K562 (cell line): ENCODE measurements at regions not wholly inside any gene's neighbourhood (a gene's known extent, or its start where the extent isn't known, plus 50 kb on each side); places are given as distances from the start of the nearest gene placed in this dataset.

Experiments used
- ATAC-seq: fragments of 200-7000 bp; cut with Tn5 transposase; 3 replicates; pipeline ENCODE4 v1.9.1; 2020; ENCODE audit warnings: moderate library complexity
- BruUV-seq: library from RNA; stranded (reverse); fragments of 400-500 nt; replicated peaks from 2 replicates; lab custom pipeline; 2021; lab: Mats Ljungman, UMichigan
- CTCF ChIA-PET: fragments of 300-600 bp; formaldehyde crosslinking; extraction: SDS; loops from one replicate; lab custom pipeline; 2021; ENCODE audit warnings: low intra/inter-chr PET ratio; lab: Yijun Ruan, JAX
- POLR2A ChIA-PET: fragments of 300-600, 350-650 bp; sonication (Branson Sonifier 250); formaldehyde crosslinking; extraction: SDS; loops from one replicate; lab custom pipeline; 2021; ENCODE audit warnings: antibody characterized with exemption, inconsistent platforms; lab: Yijun Ruan, JAX
- DNase-seq, 4 experiments: peaks; one replicate each; pipeline versions ENCODE4 v3.0.0 to v3.0.0-alpha.2; 2011 to 2018; ENCODE audit warnings: low spot score in 3 of 4, mixed read lengths in 3 of 4; ENCODE audit errors: extremely low read depth in 1 of 4
- FAIRE-seq: peaks from 2 replicates; lab custom pipeline; 2011; peaks lifted over from hg19 to GRCh38; lab: Jason Lieb, UNC
- H2AFZ ChIP-seq: 2 replicates; pipeline ENCODE4 v1.6.0; 2011; ENCODE audit warnings: low read depth, low read length, control low read depth, inconsistent platforms
- H3K27ac ChIP-seq: fragments of 200-600 bp; 3 replicates; pipeline ENCODE4 v1.8.0; 2011; ENCODE audit warnings: low read depth, mild to moderate bottlenecking, control low read depth, inconsistent platforms, low read length, moderate library complexity, mixed read lengths; ENCODE audit errors: extremely low read depth
- H3K27me3 ChIP-seq, 2 experiments: fragments of 300-600 bp in 1 of 2; 2 replicates in 1 of 2; 3 replicates in 1 of 2; pipeline versions ENCODE4 v1.6.0 to v1.8.0; 2011; ENCODE audit warnings: inconsistent platforms in 2 of 2, low read length in 2 of 2, mild to moderate bottlenecking in 1 of 2, mixed read lengths in 1 of 2, moderate library complexity in 1 of 2; ENCODE audit not compliant: control insufficient read depth in 2 of 2, insufficient read depth in 2 of 2
- H3K36me3 ChIP-seq: fragments of 300-600 bp; 3 replicates; pipeline ENCODE4 v1.8.0; 2011; ENCODE audit warnings: mild to moderate bottlenecking, low read length, inconsistent platforms; ENCODE audit not compliant: control insufficient read depth, insufficient read depth
- H3K4me1 ChIP-seq, 2 experiments: fragments of 200-600 bp in 1 of 2; replicated peaks in 1 of 2; 2 replicates in 1 of 2; 3 replicates in 1 of 2; pipeline versions ENCODE4 v1.5.1 to v1.8.0; 2011; ENCODE audit warnings: inconsistent platforms in 2 of 2, low read length in 2 of 2, mild to moderate bottlenecking in 1 of 2, mixed read lengths in 1 of 2, moderate library complexity in 1 of 2; ENCODE audit not compliant: control insufficient read depth in 2 of 2, insufficient read depth in 2 of 2
- H3K4me2 ChIP-seq: 2 replicates; pipeline ENCODE4 v1.6.1; 2011; ENCODE audit warnings: low read length, control low read depth, inconsistent platforms, mixed read lengths; ENCODE audit not compliant: insufficient read depth
- H3K4me3 ChIP-seq: fragments of 200-600 bp; sonication (generic), shearing (Covaris generic); 2 replicates; pipeline ENCODE4 v1.5.1; 2016; ENCODE audit warnings: control low read depth, inconsistent platforms
- H3K79me2 ChIP-seq: fragments of 200-600 bp; 3 replicates; pipeline ENCODE4 v1.8.0; 2011; ENCODE audit warnings: low read length, inconsistent platforms; ENCODE audit not compliant: control insufficient read depth, insufficient read depth
- H3K9ac ChIP-seq, 2 experiments: 2 replicates each; pipeline versions ENCODE4 v1.6.0 to v1.6.1; 2011; ENCODE audit warnings: low read depth in 2 of 2, low read length in 2 of 2, control low read depth in 1 of 2, inconsistent platforms in 1 of 2, mild to moderate bottlenecking in 1 of 2, mixed read lengths in 1 of 2; ENCODE audit not compliant: insufficient read depth in 1 of 2
- H3K9me1 ChIP-seq: one replicate; pipeline ENCODE4 v1.6.0; 2011; ENCODE audit warnings: inconsistent platforms, mild to moderate bottlenecking, low read length, moderate library complexity; ENCODE audit not compliant: control insufficient read depth, insufficient read depth
- H3K9me3 ChIP-seq: replicated peaks from 2 replicates; pipeline ENCODE4 v1.5.1; 2011; ENCODE audit warnings: low read depth, low read length, inconsistent platforms; ENCODE audit not compliant: control insufficient read depth, insufficient read depth
- H4K20me1 ChIP-seq: replicated peaks from 2 replicates; pipeline ENCODE4 v1.6.1; 2011; ENCODE audit warnings: low read length, inconsistent platforms, mixed read lengths; ENCODE audit not compliant: control insufficient read depth, insufficient read depth
- CEBPG ChIP-seq, 3 experiments: fragments of 200-800 bp in 1 of 3; sonication (Bioruptor generic) in 1 of 3; sonication (generic) in 1 of 3; formaldehyde crosslinking in 1 of 3; IDR thresholded peaks in 2 of 3; conservative IDR thresholded peaks in 1 of 3; 2 replicates each; pipeline versions ENCODE4 v1.6.1 to v1.8.0; 2016 to 2022; ENCODE audit warnings: missing compliant biosample characterization in 2 of 3, missing genetic modification characterization in 2 of 3, mild to moderate bottlenecking in 1 of 3, missing genetic modification reagents in 1 of 3
- KDM4B ChIP-seq, 2 experiments: fragments of 450-650 bp in 1 of 2; sonication (generic) in 1 of 2; IDR thresholded peaks; 2 replicates each; pipeline ENCODE4 v1.6.1; 2016 to 2017; ENCODE audit warnings: borderline replicate concordance in 2 of 2, antibody characterized with exemption in 1 of 2, low read depth in 1 of 2, mild to moderate bottlenecking in 1 of 2
- MBD2 ChIP-seq: sonication (generic); IDR thresholded peaks from 2 replicates; pipeline ENCODE4 v1.6.1; 2016; ENCODE audit warnings: low read depth, borderline replicate concordance
- RFX5 ChIP-seq: IDR thresholded peaks from 2 replicates; pipeline ENCODE4 v1.6.1; 2011; ENCODE audit warnings: low read depth, mild to moderate bottlenecking, improper control_type of control experiment, low read length
- TCF15 ChIP-seq: fragments of 250-450 bp; sonication (Bioruptor Pico); IDR thresholded peaks from 2 replicates; pipeline ENCODE4 v1.8.0; 2022; ENCODE audit warnings: moderate library complexity, mild to moderate bottlenecking, inconsistent platforms
- TCFL5 ChIP-seq: fragments of 250-450 bp; sonication (Bioruptor Pico); conservative IDR thresholded peaks from 2 replicates; pipeline ENCODE4 v1.6.1; 2021; ENCODE audit warnings: mild to moderate bottlenecking, moderate library complexity, matching md5 sums
- ZNF655 ChIP-seq: fragments of 250-450 bp; sonication (Bioruptor Pico); IDR thresholded peaks from 2 replicates; pipeline ENCODE4 v1.5.0; 2021
- WGBS: fragments of 100-300 bp; shearing (Covaris generic); methylation state at CpG from one replicate; pipeline ENCODE4 v1.1.6; 2016; ENCODE audit warnings: low coverage, mixed read lengths; ENCODE audit not compliant: insufficient coverage; ENCODE audit errors: missing lambda C conversion rate; 5-methylcytosine and 5-hydroxymethylcytosine counted together
- in situ Hi-C: fragments of 300-500 bp; cut with MboI; formaldehyde crosslinking; loops from 4 replicates; pipeline ENCODE4 v1.15.0; 2018; ENCODE audit warnings: inconsistent platforms, mixed read lengths
- intact Hi-C: fragments of 100-400 bp; cut with micrococcal nuclease; formaldehyde crosslinking; loops from 2 replicates; pipeline ENCODE4 v1.14.2; 2022

- 3% methylated on average over 4 of the region's 4 CpGs for WGBS
- Histone ChIP-seq H3K36me3 (no peaks in the 10 kb centered on the region), H3K27ac (no peak overlapping the region), H3K27me3 (no peaks in the 10 kb centered on the region), H2AFZ (no peak overlapping the region), H3K79me2 (no peaks in the 10 kb centered on the region), H4K20me1 (no peaks in the 10 kb centered on the region), H3K9me1 (no peaks in the 10 kb centered on the region), H3K4me1 (no peaks in the 10 kb centered on the region), H3K9me3 (no peaks in the 10 kb centered on the region), H3K4me3 (no peak overlapping the region), H3K4me2 (no peak overlapping the region), H3K9ac (no peak overlapping the region)
- POLR2A ChIA-PET = no interaction called here
- TF ChIP-seq CEBPG (CRISPR knock-in tag; IDR thresholded peaks at IDR 0.05) (no peak), CEBPG (tag; conservative IDR thresholded peaks at IDR 0.05 in 1 of 2, IDR thresholded peaks at IDR 0.05 in 1 of 2) (no peak), TCFL5 (no peak), RFX5 (no peak), TCF15 (CRISPR knock-in tag) (no peak), MBD2 (no peak), KDM4B (IDR thresholded peaks at IDR 0.05; ENCODE audit: borderline replicate concordance in 2 of 2, low read depth in 1 of 2) (no peak), ZNF655 (no peak)
- DNase-seq (no peak), FAIRE-seq (no peak), ATAC-seq (no peak)
- intact Hi-C loops = no loop called here
- BruUV-seq = no TSS peak
- in situ Hi-C loops = no loop called here
- CTCF ChIA-PET = no interaction called here
Measured at GRCh38 chr4:123787512-123788080, 391.0 kb downstream of the SPRY1 start.
